ENCODE measurements at regions not wholly inside any gene's neighbourhood (a gene's known extent, or its start where the extent isn't known, plus 50 kb on each side); places are given as distances from the start of the nearest gene placed in this dataset.

- DNase-seq (ENCODE audit: extremely low spot score, unreplicated experiment): no peak
- Mint-ChIP-seq H3K36me3 (ENCODE audit: unreplicated experiment) (no peaks in the 10 kb centered on the region), H3K9me3 (ENCODE audit: unreplicated experiment) (peaks cover 15% of the 10 kb centered on the region), H3K4me1 (ENCODE audit: unreplicated experiment) (no peaks in the 10 kb centered on the region), H3K4me3 (ENCODE audit: unreplicated experiment) (no peak overlapping the region), H3K27ac (ENCODE audit: unreplicated experiment) (no peak overlapping the region), H3K27me3 (ENCODE audit: unreplicated experiment) (no peaks in the 10 kb centered on the region)
- TF ChIP-seq CTCF (IDR thresholded peaks at IDR 0.05): no peak
Observed at GRCh38 chr12:115710104-115710564, 567.4 kb downstream of the MED13L start.

GRCh38 chr12:115709540-115710011 is 567.9 kb downstream of the MED13L start:
- peaks cover 15% of the 10 kb centered on the region for H3K9me3 Mint-ChIP-seq (ENCODE audit: unreplicated experiment)
- H3K4me1 Mint-ChIP-seq (ENCODE audit: unreplicated experiment): no peaks in the 10 kb centered on the region
- no peaks in the 10 kb centered on the region for H3K27me3 Mint-ChIP-seq (ENCODE audit: unreplicated experiment)
- TF ChIP-seq CTCF (IDR thresholded peaks at IDR 0.05): no peak
- H3K4me3 Mint-ChIP-seq (ENCODE audit: unreplicated experiment): no peak overlapping the region
- H3K27ac Mint-ChIP-seq (ENCODE audit: unreplicated experiment): no peak overlapping the region
- no peak for DNase-seq (ENCODE audit: extremely low spot score, unreplicated experiment)
- no peaks in the 10 kb centered on the region for H3K36me3 Mint-ChIP-seq (ENCODE audit: unreplicated experiment)

- Mint-ChIP-seq H3K36me3 (ENCODE audit: unreplicated experiment) (no peaks in the 10 kb centered on the region), H3K4me3 (ENCODE audit: unreplicated experiment) (no peak overlapping the region), H3K27me3 (ENCODE audit: unreplicated experiment) (no peaks in the 10 kb centered on the region), H3K9me3 (ENCODE audit: unreplicated experiment) (peaks cover 15% of the 10 kb centered on the region), H3K4me1 (ENCODE audit: unreplicated experiment) (no peaks in the 10 kb centered on the region), H3K27ac (ENCODE audit: unreplicated experiment) (no peak overlapping the region)
- TF ChIP-seq CTCF (IDR thresholded peaks at IDR 0.05): no peak
- no peak for DNase-seq (ENCODE audit: extremely low spot score, unreplicated experiment)
Observed at GRCh38 chr12:115708801-115709200, 568.7 kb downstream of the MED13L start.

GRCh38 chr12:115700896-115701465 is 576.5 kb downstream of the MED13L start:
- Mint-ChIP-seq H3K9me3 (ENCODE audit: unreplicated experiment) (peaks cover 7% of the 10 kb centered on the region), H3K4me1 (ENCODE audit: unreplicated experiment) (no peaks in the 10 kb centered on the region), H3K27ac (ENCODE audit: unreplicated experiment) (no peak overlapping the region), H3K27me3 (ENCODE audit: unreplicated experiment) (no peaks in the 10 kb centered on the region), H3K36me3 (ENCODE audit: unreplicated experiment) (no peaks in the 10 kb centered on the region), H3K4me3 (ENCODE audit: unreplicated experiment) (no peak overlapping the region)
- no peak for TF ChIP-seq CTCF (IDR thresholded peaks at IDR 0.05)
- no peak for DNase-seq (ENCODE audit: extremely low spot score, unreplicated experiment)

GRCh38 chr12:115700081-115700480 is 577.4 kb downstream of the MED13L start:
- Mint-ChIP-seq H3K4me3 (ENCODE audit: unreplicated experiment) (no peak overlapping the region), H3K9me3 (ENCODE audit: unreplicated experiment) (peaks cover 7% of the 10 kb centered on the region), H3K4me1 (ENCODE audit: unreplicated experiment) (no peaks in the 10 kb centered on the region), H3K27me3 (ENCODE audit: unreplicated experiment) (no peaks in the 10 kb centered on the region), H3K36me3 (ENCODE audit: unreplicated experiment) (no peaks in the 10 kb centered on the region), H3K27ac (ENCODE audit: unreplicated experiment) (no peak overlapping the region)
- no peak for DNase-seq (ENCODE audit: extremely low spot score, unreplicated experiment)
- TF ChIP-seq CTCF (IDR thresholded peaks at IDR 0.05): no peak
